A549 (cell line): ENCODE measurements at regions not wholly inside any gene's neighbourhood (a gene's known extent, or its start where the extent isn't known, plus 50 kb on each side); places are given as distances from the start of the nearest gene placed in this dataset.

ENCODE experiments used
- ATAC-seq, 2 experiments: fragments of 200-7000 bp in 1 of 2; fragments of >200 bp in 1 of 2; cut with Nextera tagmentation in 1 of 2; cut with Tn5 transposase in 1 of 2; 3 replicates each; pipeline versions ENCODE4 v1.8.0 to v1.9.1; 2018 to 2020; ENCODE audit warnings: mild to moderate bottlenecking in 1 of 2, moderate library complexity in 1 of 2
- CTCF ChIA-PET: fragments of 300-600 bp; sonication (Branson Sonifier 250); formaldehyde crosslinking; extraction: SDS; loops from one replicate; lab custom pipeline; 2021; ENCODE audit warnings: antibody characterized with exemption, inconsistent platforms; lab: Yijun Ruan, JAX
- POLR2A ChIA-PET: fragments of 350-600 bp; formaldehyde crosslinking; extraction: SDS; loops from one replicate; lab custom pipeline; 2021; ENCODE audit warnings: antibody characterized with exemption, inconsistent platforms; lab: Yijun Ruan, JAX
- DNase-seq, 2 experiments: peaks; one replicate each; pipeline versions ENCODE4 v3.0.0 to v3.0.0-alpha.2; 2011 to 2016; ENCODE audit warnings: low read depth in 1 of 2, low spot score in 1 of 2
- FAIRE-seq: peaks from 2 replicates; lab custom pipeline; 2011; peaks lifted over from hg19 to GRCh38; lab: Jason Lieb, UNC
- H3K27ac ChIP-seq, 2 experiments: fragments of >200 bp; sonication (Bioruptor Twin); formaldehyde crosslinking; 3 replicates each; pipeline ENCODE4 v1.5.1; 2016 to 2017
- H3K4me1 ChIP-seq: fragments of >200 bp; sonication (Bioruptor Twin); formaldehyde crosslinking; 3 replicates; pipeline ENCODE4 v1.6.1; 2016
- H3K4me2 ChIP-seq: fragments of >200 bp; sonication (Bioruptor Twin); formaldehyde crosslinking; 3 replicates; pipeline ENCODE4 v1.6.1; 2016
- H3K4me3 ChIP-seq: fragments of >200 bp; sonication (Bioruptor Twin); formaldehyde crosslinking; 3 replicates; pipeline ENCODE4 v1.5.1; 2016
- H3K9me3 ChIP-seq: fragments of >200 bp; sonication (Bioruptor Twin); formaldehyde crosslinking; 3 replicates; pipeline ENCODE4 v1.6.1; 2016
- ATOH8 ChIP-seq: fragments of 250-450 bp; sonication (Bioruptor Pico); IDR thresholded peaks from 2 replicates; pipeline ENCODE4 v1.5.0; 2020; ENCODE audit warnings: low read depth, mild to moderate bottlenecking, moderate library complexity
- CBX8 ChIP-seq: fragments of 200-600 bp; sonication (generic); IDR thresholded peaks from 2 replicates; pipeline ENCODE4 v1.6.1; 2016
- CEBPB ChIP-seq, 2 experiments: fragments of >200 bp in 1 of 2; sonication (Bioruptor Twin) in 1 of 2; formaldehyde crosslinking in 1 of 2; IDR thresholded peaks; 2 replicates each; pipeline ENCODE4 v1.6.1; 2012 to 2016
- EHF ChIP-seq: fragments of 250-450 bp; sonication (Bioruptor Pico); IDR thresholded peaks from 2 replicates; pipeline ENCODE4 v1.5.0; 2020; ENCODE audit warnings: mild to moderate bottlenecking
- ESRRA ChIP-seq: fragments of 150-350 bp; IDR thresholded peaks from 2 replicates; pipeline ENCODE4 v1.6.1; 2014; ENCODE audit warnings: mild to moderate bottlenecking, low read length, borderline replicate concordance
- FOSL2 ChIP-seq, 2 experiments: fragments of 450-650 bp in 1 of 2; fragments of >200 bp in 1 of 2; sonication (Bioruptor Twin) in 1 of 2; formaldehyde crosslinking; IDR thresholded peaks; 2 replicates each; pipeline versions ENCODE4 v1.5.0 to v1.6.1; 2016 to 2020; ENCODE audit warnings: mild to moderate bottlenecking in 1 of 2, moderate library complexity in 1 of 2
- FOXS1 ChIP-seq: fragments of 250-450 bp; sonication (Bioruptor Pico); IDR thresholded peaks from 2 replicates; pipeline ENCODE4 v1.5.0; 2020; ENCODE audit warnings: mild to moderate bottlenecking, moderate library complexity
- HOXB5 ChIP-seq: fragments of 250-450 bp; sonication (Bioruptor Pico); IDR thresholded peaks from 2 replicates; pipeline ENCODE4 v1.5.0; 2020; ENCODE audit warnings: mild to moderate bottlenecking, moderate library complexity
- KDM1A ChIP-seq: fragments of 200-600 bp; sonication (generic); IDR thresholded peaks from 2 replicates; pipeline ENCODE4 v1.6.1; 2016; ENCODE audit warnings: low read depth, mild to moderate bottlenecking
- NFE2L2 ChIP-seq: fragments of 150-350 bp; conservative IDR thresholded peaks from 2 replicates; pipeline ENCODE4 v1.6.1; 2014; ENCODE audit warnings: low read length
- NPAS2 ChIP-seq: fragments of 250-450 bp; sonication (Bioruptor Pico); IDR thresholded peaks from 2 replicates; pipeline ENCODE4 v1.8.0; 2022; ENCODE audit warnings: mild to moderate bottlenecking, moderate library complexity, borderline replicate concordance
- PHF8 ChIP-seq: fragments of 200-600 bp; sonication (generic); IDR thresholded peaks from 2 replicates; pipeline ENCODE4 v1.6.1; 2016; ENCODE audit warnings: low read depth, mild to moderate bottlenecking, antibody characterized with exemption, moderate library complexity, borderline replicate concordance
- POLR2A ChIP-seq: IDR thresholded peaks from 2 replicates; pipeline ENCODE4 v1.6.1; 2012; ENCODE audit warnings: mild to moderate bottlenecking, low read length
- POLR2AphosphoS2 ChIP-seq: conservative IDR thresholded peaks from 2 replicates; pipeline ENCODE4 v1.6.1; 2012; ENCODE audit warnings: low read length, improper control_type of control experiment, inconsistent platforms
- RFX5 ChIP-seq: fragments of 450-650 bp; IDR thresholded peaks from 2 replicates; pipeline ENCODE4 v1.7.1; 2014; ENCODE audit warnings: antibody characterized with exemption, mild to moderate bottlenecking, moderate library complexity
- RNF2 ChIP-seq: fragments of 200-600 bp; sonication (generic); IDR thresholded peaks from 2 replicates; pipeline ENCODE4 v1.6.1; 2016; ENCODE audit warnings: low read depth, mild to moderate bottlenecking, antibody characterized with exemption, moderate library complexity, borderline replicate concordance
- SMC3 ChIP-seq: fragments of >200 bp; sonication (Bioruptor Twin); formaldehyde crosslinking; IDR thresholded peaks from 3 replicates; pipeline ENCODE4 v1.6.1; 2018; ENCODE audit warnings: inconsistent platforms
- TP53 ChIP-seq: fragments of 250-450 bp; sonication (Bioruptor Pico); IDR thresholded peaks from 2 replicates; pipeline ENCODE4 v1.5.0; 2021; ENCODE audit warnings: mild to moderate bottlenecking, moderate library complexity
- USF2 ChIP-seq: fragments of 450-650 bp; IDR thresholded peaks from 2 replicates; pipeline ENCODE4 v1.6.1; 2014; ENCODE audit warnings: antibody characterized with exemption
- ZC3H11A ChIP-seq: fragments of 450-650 bp; IDR thresholded peaks from 2 replicates; pipeline ENCODE4 v1.6.1; 2014; ENCODE audit warnings: antibody characterized with exemption, mild to moderate bottlenecking
- ZFP36 ChIP-seq: fragments of 450-650 bp; IDR thresholded peaks from 2 replicates; pipeline ENCODE4 v1.6.1; 2014; ENCODE audit warnings: borderline replicate concordance; ENCODE audit not compliant: partially characterized antibody
- ZNF302 ChIP-seq: fragments of 250-450 bp; sonication (Bioruptor Pico); IDR thresholded peaks from 2 replicates; pipeline ENCODE4 v1.9.0; 2021; ENCODE audit warnings: inconsistent platforms, mild to moderate bottlenecking, moderate library complexity
- ZSCAN20 ChIP-seq: fragments of 250-450 bp; sonication (Bioruptor Pico); IDR thresholded peaks from 2 replicates; pipeline ENCODE4 v1.8.0; 2022; ENCODE audit warnings: mild to moderate bottlenecking, moderate library complexity
- WGBS: methylation state at CpG from one replicate; pipeline ENCODE4 v1.1.6; 2017; ENCODE audit errors: missing lambda C conversion rate; 5-methylcytosine and 5-hydroxymethylcytosine counted together
- TF ChIP-seq, protein P1 (sequence below): fragments of 200-600 bp; sonication (generic); IDR thresholded peaks from 2 replicates; pipeline ENCODE4 v1.6.1; 2016; ENCODE audit warnings: antibody characterized with exemption, mild to moderate bottlenecking, moderate library complexity

DNA sequence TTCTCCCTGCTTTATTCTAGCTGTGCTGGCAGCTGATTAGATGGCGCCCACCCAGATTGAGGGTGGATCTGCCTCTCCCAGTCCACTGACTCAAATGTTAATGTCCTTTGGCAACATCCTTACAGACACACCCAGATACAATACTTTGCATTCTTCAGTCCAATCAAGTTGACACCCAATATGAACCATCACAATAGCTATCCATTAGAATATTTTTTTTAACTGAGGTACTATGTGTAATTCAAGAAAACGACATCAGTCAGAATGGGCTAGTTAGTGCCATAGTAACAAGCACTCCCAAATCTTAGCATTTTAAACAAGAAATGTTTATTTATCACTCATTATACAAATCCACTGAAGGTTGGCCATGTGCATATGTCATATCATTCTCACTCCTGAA is 723.1 kb downstream of the NR2F2 start:
- no peak for TF ChIP-seq ZC3H11A
- TF ChIP-seq, protein P1, sequence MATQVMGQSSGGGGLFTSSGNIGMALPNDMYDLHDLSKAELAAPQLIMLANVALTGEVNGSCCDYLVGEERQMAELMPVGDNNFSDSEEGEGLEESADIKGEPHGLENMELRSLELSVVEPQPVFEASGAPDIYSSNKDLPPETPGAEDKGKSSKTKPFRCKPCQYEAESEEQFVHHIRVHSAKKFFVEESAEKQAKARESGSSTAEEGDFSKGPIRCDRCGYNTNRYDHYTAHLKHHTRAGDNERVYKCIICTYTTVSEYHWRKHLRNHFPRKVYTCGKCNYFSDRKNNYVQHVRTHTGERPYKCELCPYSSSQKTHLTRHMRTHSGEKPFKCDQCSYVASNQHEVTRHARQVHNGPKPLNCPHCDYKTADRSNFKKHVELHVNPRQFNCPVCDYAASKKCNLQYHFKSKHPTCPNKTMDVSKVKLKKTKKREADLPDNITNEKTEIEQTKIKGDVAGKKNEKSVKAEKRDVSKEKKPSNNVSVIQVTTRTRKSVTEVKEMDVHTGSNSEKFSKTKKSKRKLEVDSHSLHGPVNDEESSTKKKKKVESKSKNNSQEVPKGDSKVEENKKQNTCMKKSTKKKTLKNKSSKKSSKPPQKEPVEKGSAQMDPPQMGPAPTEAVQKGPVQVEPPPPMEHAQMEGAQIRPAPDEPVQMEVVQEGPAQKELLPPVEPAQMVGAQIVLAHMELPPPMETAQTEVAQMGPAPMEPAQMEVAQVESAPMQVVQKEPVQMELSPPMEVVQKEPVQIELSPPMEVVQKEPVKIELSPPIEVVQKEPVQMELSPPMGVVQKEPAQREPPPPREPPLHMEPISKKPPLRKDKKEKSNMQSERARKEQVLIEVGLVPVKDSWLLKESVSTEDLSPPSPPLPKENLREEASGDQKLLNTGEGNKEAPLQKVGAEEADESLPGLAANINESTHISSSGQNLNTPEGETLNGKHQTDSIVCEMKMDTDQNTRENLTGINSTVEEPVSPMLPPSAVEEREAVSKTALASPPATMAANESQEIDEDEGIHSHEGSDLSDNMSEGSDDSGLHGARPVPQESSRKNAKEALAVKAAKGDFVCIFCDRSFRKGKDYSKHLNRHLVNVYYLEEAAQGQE = no peak
- no peak for TF ChIP-seq ZSCAN20 (CRISPR knock-in tag)
- TF ChIP-seq EHF (CRISPR knock-in tag) = no peak
- no peak for TF ChIP-seq ATOH8
- no peak for TF ChIP-seq POLR2AphosphoS2
- TF ChIP-seq FOXS1 (CRISPR knock-in tag) = no peak
- TF ChIP-seq CBX8 = no peak
- TF ChIP-seq HOXB5 = no peak
- Histone ChIP-seq H3K4me1 (no peaks in the 10 kb centered on the region), H3K4me2 (no peak overlapping the region), H3K4me3 (no peak overlapping the region), H3K27ac (no peak overlapping the region), H3K9me3 (0 out of 3 replicates have a peak, but pooled peaks cover 12% of the 10 kb centered on the region)
- no peak for ATAC-seq
- ChIA-PET CTCF (no interaction called here), POLR2A (no interaction called here)
- DNase-seq = no peak
- WGBS = 1% methylated on average over 2 of the region's 2 CpGs
- no peak for FAIRE-seq

DNA sequence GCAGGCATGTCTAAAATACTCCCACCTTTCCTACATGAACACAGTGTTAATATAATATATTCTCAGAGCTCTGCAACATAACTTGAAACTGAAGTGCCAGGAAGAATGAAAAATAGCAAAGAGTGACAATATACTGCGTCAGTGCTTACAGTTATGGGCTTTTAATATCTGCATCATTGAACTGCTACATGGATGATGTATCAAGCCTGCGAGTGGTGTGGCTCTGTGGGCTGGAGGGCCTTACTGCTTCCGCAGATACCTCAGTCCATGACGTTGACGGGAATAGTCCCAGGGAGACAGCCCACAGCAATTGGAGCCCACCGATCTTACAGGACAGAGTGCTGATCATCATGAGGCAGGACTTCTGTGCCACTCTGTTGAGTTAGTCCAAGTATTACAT is 727.0 kb downstream of the NR2F2 start:
- Histone ChIP-seq H3K4me2 (no peak overlapping the region), H3K4me1 (no peaks in the 10 kb centered on the region), H3K4me3 (no peak overlapping the region), H3K27ac (no peak overlapping the region), H3K9me3 (0 out of 3 replicates have a peak, but pooled peaks cover 2% of the 10 kb centered on the region)
- no peak for DNase-seq
- no peak for ATAC-seq
- ChIA-PET CTCF (no interaction called here), POLR2A (no interaction called here)
- FAIRE-seq = no peak
- 49% methylated on average over 6 of the region's 6 CpGs for WGBS
- TF ChIP-seq CEBPB (IDR thresholded peaks at IDR 0.05) (no peak), NPAS2 (CRISPR knock-in tag) (no peak), RFX5 (no peak), ESRRA (no peak), FOXS1 (CRISPR knock-in tag) (no peak), POLR2A (no peak), ZSCAN20 (CRISPR knock-in tag) (no peak), NFE2L2 (no peak), ZNF302 (CRISPR knock-in tag) (no peak), FOSL2 (IDR thresholded peaks at IDR 0.05) (no peak), FOSL2 (CRISPR knock-in tag; IDR thresholded peaks at IDR 0.05) (no peak), PHF8 (no peak), EHF (CRISPR knock-in tag) (no peak), HOXB5 (no peak), RNF2 (no peak), KDM1A (no peak), USF2 (no peak), ZFP36 (no peak), SMC3 (no peak), TP53 (CRISPR knock-in tag) (no peak)
